ENCODE measurements at regions not wholly inside any gene's neighbourhood (a gene's known extent, or its start where the extent isn't known, plus 50 kb on each side); places are given as distances from the start of the nearest gene placed in this dataset.

GRCh38 chrX:39907964-39908661 lies 189.6 kb downstream of the BCOR start:
- Histone ChIP-seq H3K27ac (ENCODE audit: low read length) (no peak overlapping the region), H3K9ac (ENCODE audit: low read length) (no peak overlapping the region), H3K4me3 (ENCODE audit: low read length) (no peak overlapping the region), H3K4me1 (ENCODE audit: low read length) (peaks cover 14% of the 10 kb centered on the region), H3K79me2 (ENCODE audit: low read length) (no peaks in the 10 kb centered on the region), H3K36me3 (replicated peaks; ENCODE audit: low read depth, low read length) (no peaks in the 10 kb centered on the region), H4K20me1 (ENCODE audit: insufficient read depth, low read length) (no peaks in the 10 kb centered on the region), H3K9me3 (ENCODE audit: insufficient read depth, low read length) (no peaks in the 10 kb centered on the region), H3K27me3 (ENCODE audit: low read depth, low read length) (no peaks in the 10 kb centered on the region), H2AFZ (ENCODE audit: low read depth, low read length) (no peak overlapping the region), H3K4me2 (ENCODE audit: low read length) (no peak overlapping the region)
- TF ChIP-seq EZH2phosphoT487 (IDR thresholded peaks at IDR 0.05; ENCODE audit: low read depth) (no peak), CTCF (IDR thresholded peaks at IDR 0.05; ENCODE audit: low read depth, low read length) (no peak)

DNA sequence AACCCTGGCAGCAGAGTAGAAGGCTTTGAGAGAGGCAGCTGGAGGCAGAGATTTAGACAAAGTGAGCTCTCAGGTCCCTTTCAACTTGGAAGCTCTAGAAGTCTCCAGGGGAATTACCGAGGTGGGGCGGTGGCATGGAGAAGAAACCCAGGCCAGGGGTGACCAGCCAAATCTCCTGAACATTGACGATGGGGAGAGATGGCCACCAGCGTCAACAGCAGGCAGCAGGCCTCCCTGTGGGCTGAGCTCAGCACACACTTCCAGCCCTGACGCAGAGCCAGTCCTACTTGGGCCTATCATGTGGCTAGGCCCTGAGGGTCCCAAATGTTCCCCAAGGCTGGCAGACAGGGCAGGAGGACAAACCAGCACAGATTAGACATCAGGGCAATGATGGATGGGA lies 187.8 kb downstream of the BCOR start:
- H4K20me1 ChIP-seq (ENCODE audit: insufficient read depth, low read length): no peaks in the 10 kb centered on the region
- H3K27ac ChIP-seq (ENCODE audit: low read length): no peak overlapping the region
- no peak overlapping the region for H3K9ac ChIP-seq (ENCODE audit: low read length)
- H3K27me3 ChIP-seq (ENCODE audit: low read depth, low read length): no peaks in the 10 kb centered on the region
- H3K4me2 ChIP-seq (ENCODE audit: low read length): no peak overlapping the region
- H3K9me3 ChIP-seq (ENCODE audit: insufficient read depth, low read length): no peaks in the 10 kb centered on the region
- no peak overlapping the region for H3K4me3 ChIP-seq (ENCODE audit: low read length)
- H3K79me2 ChIP-seq (ENCODE audit: low read length): no peaks in the 10 kb centered on the region
- TF ChIP-seq CTCF (IDR thresholded peaks at IDR 0.05; ENCODE audit: low read depth, low read length): no peak
- TF ChIP-seq EZH2phosphoT487 (IDR thresholded peaks at IDR 0.05; ENCODE audit: low read depth): no peak
- H2AFZ ChIP-seq (ENCODE audit: low read depth, low read length): no peak overlapping the region
- no peaks in the 10 kb centered on the region for H3K36me3 ChIP-seq (replicated peaks; ENCODE audit: low read depth, low read length)
- peaks cover 3% of the 10 kb centered on the region; the same call in 1 of the 2 replicates for H3K4me1 ChIP-seq (ENCODE audit: low read length)

DNA sequence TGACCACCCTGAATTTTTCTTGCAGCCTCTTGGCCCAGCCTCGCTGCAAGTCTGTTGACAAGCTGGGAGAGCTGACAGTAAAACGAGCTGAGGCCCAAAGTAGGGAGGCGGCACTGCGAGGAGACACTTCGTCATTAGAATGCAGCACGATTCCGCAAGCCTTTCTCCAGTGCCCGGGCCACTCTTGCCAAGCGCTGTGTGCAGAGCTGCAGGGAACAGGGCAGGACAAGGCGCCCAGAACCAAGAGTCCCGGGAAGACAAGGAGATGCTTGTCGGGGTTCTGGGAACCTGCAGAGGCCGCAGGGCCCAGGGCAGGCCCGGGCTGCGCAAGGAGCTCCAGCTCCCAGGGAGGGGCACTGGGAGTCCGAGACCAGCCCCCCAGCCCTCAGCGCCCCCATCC lies 187.1 kb downstream of the BCOR start:
- H3K9me3 ChIP-seq (ENCODE audit: insufficient read depth, low read length): no peaks in the 10 kb centered on the region
- H2AFZ ChIP-seq (ENCODE audit: low read depth, low read length): no peak overlapping the region
- no peak overlapping the region for H3K4me3 ChIP-seq (ENCODE audit: low read length)
- peaks cover 3% of the 10 kb centered on the region; the same call in 1 of the 2 replicates for H3K4me1 ChIP-seq (ENCODE audit: low read length)
- H3K79me2 ChIP-seq (ENCODE audit: low read length): no peaks in the 10 kb centered on the region
- no peaks in the 10 kb centered on the region for H3K36me3 ChIP-seq (replicated peaks; ENCODE audit: low read depth, low read length)
- no peak overlapping the region for H3K27ac ChIP-seq (ENCODE audit: low read length)
- H4K20me1 ChIP-seq (ENCODE audit: insufficient read depth, low read length): no peaks in the 10 kb centered on the region
- H3K4me2 ChIP-seq (ENCODE audit: low read length): no peak overlapping the region
- TF ChIP-seq CTCF (IDR thresholded peaks at IDR 0.05; ENCODE audit: low read depth, low read length): no peak
- no peak for TF ChIP-seq EZH2phosphoT487 (IDR thresholded peaks at IDR 0.05; ENCODE audit: low read depth)
- H3K9ac ChIP-seq (ENCODE audit: low read length): no peak overlapping the region
- H3K27me3 ChIP-seq (ENCODE audit: low read depth, low read length): no peaks in the 10 kb centered on the region

- Histone ChIP-seq H3K27me3 (ENCODE audit: low read depth, low read length) (no peaks in the 10 kb centered on the region), H2AFZ (ENCODE audit: low read depth, low read length) (no peak overlapping the region), H3K4me2 (ENCODE audit: low read length) (no peak overlapping the region), H3K9ac (ENCODE audit: low read length) (no peak overlapping the region), H3K27ac (ENCODE audit: low read length) (no peak overlapping the region), H3K79me2 (ENCODE audit: low read length) (no peaks in the 10 kb centered on the region), H3K9me3 (ENCODE audit: insufficient read depth, low read length) (no peaks in the 10 kb centered on the region), H3K4me3 (ENCODE audit: low read length) (no peak overlapping the region), H3K4me1 (ENCODE audit: low read length) (peaks cover 3% of the 10 kb centered on the region; the same call in 1 of the 2 replicates), H4K20me1 (ENCODE audit: insufficient read depth, low read length) (no peaks in the 10 kb centered on the region), H3K36me3 (replicated peaks; ENCODE audit: low read depth, low read length) (no peaks in the 10 kb centered on the region)
- TF ChIP-seq CTCF (IDR thresholded peaks at IDR 0.05; ENCODE audit: low read depth, low read length) (no peak), EZH2phosphoT487 (IDR thresholded peaks at IDR 0.05; ENCODE audit: low read depth) (no peak)
Observed at GRCh38 chrX:39911278-39911897, 186.4 kb downstream of the BCOR start.

All from OCI-LY3 (cell line).